ENCODE measurements at regions not wholly inside any gene's neighbourhood (a gene's known extent, or its start where the extent isn't known, plus 50 kb on each side); places are given as distances from the start of the nearest gene placed in this dataset.
"Not testable (repeated sequence)": the region's sequence is repeated elsewhere in the genome, so short reads cannot be mapped to it uniquely, and the experiment has no call there.

DNA sequence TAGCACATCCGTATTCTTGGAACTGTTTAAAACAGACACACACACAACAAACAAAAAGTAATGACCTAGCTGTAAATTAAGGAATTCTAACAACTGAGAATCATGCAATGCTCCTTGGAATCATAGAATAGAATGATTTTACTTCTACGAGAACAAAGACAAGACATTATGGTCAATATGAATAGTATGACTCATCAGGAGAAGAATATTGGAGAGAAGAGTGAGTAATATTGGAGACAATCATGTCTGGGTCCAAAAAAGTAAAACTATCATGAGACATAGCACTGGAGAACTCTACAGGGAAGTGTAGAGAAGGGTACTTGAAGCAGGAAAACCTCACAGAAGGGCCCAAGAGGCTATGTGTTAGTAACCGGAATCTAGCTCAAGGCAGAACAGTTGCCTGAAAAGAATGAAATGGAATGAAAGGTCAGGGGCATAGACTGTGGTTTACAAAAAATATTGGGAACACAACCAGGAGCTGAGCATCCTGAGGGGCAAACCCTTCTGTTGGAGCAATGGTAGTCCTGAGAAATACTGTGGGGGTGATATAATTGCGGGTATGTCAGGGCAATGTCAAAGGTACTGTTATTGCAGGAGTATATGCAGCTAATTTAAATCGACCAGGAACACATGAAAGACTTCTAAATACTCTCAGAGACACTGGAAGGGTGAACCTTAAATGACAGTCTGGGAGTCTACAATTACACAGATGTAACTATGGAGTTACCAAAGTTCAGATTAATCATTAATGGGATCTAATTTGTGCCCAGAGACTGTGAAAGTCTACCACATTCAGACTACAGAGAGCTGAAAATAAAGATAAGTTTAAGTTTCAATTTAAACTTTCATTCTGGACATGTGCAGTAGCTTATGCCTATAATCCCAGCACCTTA lies 201.2 kb downstream of the BCHE start:
- DNase-seq (ENCODE audit: low spot score) = no peak

GRCh38 chr3:165624761-165625160 lies 212.5 kb downstream of the BCHE start:
- DNase-seq (ENCODE audit: low spot score) = no peak

DNA sequence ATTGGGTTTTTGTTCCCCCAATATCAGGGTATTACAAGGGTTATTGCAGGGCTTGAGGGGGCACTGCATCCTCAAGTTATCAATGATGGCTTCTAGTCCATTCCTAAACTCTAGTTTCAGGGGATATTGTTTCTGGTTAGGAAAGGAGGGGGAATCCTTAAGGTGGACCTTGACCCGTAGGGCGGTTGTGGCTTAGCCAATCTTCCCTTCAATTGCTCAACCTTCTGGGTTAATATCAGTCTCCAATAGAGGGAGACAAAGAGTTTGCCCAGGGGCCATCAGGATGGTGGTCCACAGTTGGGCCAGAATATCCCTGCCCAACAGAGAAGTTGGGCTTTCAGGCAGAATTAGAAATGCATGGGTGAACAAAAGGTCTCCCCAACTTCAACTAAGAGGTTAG lies 214.9 kb downstream of the BCHE start:
- DNase-seq (ENCODE audit: low spot score) = no peak

DNA sequence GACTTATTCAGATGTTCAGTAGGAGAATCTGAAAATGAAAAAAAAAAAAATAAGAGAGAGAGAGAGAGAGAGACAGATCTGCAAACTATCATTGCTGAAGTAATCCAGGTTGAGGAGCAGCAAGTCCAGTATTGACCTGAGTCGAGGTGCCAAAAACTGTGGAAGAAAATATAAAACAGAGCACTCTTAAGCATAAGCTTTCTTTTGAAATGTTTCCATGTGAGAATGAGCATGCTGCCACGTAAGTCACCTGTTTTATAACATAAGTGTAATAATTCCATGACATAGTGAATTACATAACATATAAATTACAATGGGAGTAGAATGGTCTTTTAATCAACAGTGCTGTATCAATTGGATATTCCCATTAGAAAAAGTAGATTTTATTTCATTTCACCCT lies 218.2 kb downstream of the BCHE start:
- DNase-seq (ENCODE audit: low spot score) = no peak

- DNase-seq (ENCODE audit: low spot score) = no peak
Measured at GRCh38 chr3:165617134-165617533, 220.1 kb downstream of the BCHE start.

GRCh38 chr3:165614337-165614736 lies 222.9 kb downstream of the BCHE start:
- no peak for DNase-seq (ENCODE audit: low spot score)

GRCh38 chr3:165613014-165613413 lies 224.2 kb downstream of the BCHE start:
- no peak for DNase-seq (ENCODE audit: low spot score)

DNA sequence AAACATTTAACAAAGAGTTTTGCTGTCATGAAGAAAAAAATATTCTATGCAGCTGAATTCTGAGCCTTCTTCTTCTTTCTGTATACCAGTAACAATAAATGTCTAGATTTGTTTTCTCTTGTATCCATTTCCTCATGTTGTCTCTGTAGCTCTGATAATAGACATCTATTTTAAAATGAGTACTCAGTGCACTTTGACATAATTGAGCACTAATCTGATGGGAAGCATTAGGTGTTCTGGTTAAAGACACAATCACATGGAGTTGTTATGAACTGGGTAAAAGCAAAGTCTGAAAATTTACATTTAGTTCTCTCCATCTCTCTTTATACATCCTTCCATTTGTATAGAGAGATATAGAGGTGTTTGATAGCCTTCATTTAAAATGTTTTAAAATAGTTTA lies 230.0 kb downstream of the BCHE start:
- DNase-seq (ENCODE audit: low spot score) = no peak

- DNase-seq (ENCODE audit: low spot score) = no peak
Measured at GRCh38 chr3:165603196-165603595, 234.0 kb downstream of the BCHE start.

DNA sequence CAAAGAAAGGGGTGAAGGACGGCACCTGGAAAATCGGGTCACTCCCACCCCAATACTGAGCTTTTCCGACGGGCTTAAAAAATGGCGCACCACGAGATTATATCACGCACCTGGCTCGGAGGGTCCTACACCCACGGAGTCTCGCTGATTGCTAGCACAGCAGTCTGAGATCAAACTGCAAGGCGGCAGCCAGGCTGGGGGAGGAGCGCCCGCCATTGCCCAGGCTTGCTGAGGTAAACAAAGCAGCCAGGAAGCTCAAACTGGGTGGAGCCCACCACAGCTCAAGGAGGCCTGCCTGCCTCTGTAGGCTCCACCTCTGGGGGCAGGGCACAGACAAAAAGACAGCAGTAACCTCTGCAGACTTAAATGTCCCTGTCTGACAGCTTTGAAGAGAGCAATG lies 264.7 kb downstream of the BCHE start:
- DNase-seq (ENCODE audit: low spot score) = not testable (repeated sequence)

DNA sequence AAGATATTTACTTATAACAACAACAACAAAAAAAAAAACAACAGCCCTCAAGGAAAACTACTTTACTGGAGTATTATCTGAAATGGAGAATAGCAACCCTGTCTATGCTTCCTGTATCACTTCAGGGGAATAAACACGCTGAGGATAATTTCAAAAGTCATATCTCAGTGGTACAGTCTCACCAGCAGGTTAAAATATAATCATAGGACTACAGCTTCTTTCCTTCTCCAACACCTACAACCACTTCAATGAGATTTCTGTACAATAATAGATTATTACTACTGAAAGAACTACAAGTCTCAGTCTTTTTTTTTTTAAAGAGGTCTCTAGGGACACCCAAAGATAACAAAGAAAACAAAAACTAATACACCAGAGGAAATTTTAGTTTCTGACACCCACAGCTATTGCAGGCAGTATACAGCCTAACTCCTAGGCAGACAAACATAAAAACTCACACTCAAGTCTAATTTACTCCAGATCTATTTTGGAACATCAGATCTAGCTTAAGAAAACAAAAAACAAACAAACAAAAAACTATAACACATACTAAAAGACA lies 268.2 kb downstream of the BCHE start:
- DNase-seq (ENCODE audit: low spot score) = no peak

GRCh38 chr3:165555785-165556184 lies 281.4 kb downstream of the BCHE start:
- DNase-seq (ENCODE audit: low spot score) = no peak

DNA sequence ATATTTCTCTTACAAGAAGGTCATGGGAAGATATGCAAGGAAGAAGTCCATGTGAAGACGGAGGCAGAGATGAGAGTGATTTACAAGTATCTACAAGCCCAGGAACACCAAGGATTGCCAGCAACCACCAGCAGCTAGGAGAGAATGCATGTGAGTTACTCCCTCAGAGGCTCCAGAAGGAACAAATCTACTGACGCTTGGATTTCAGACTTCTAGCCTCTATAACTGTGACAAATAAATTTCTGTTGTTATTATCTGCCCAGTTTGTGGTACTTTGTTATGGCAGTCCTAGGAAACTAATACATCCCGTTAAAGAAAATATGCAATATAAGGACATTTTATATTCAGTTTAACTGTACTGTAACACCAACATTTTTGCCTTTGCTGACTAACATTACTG lies 283.9 kb downstream of the BCHE start:
- DNase-seq (ENCODE audit: low spot score) = no peak

- DNase-seq (ENCODE audit: low spot score) = no peak
Measured at GRCh38 chr3:165549665-165550064, 287.6 kb downstream of the BCHE start.

GRCh38 chr3:165549037-165549436 lies 288.2 kb downstream of the BCHE start:
- DNase-seq (ENCODE audit: low spot score) = no peak

- DNase-seq (ENCODE audit: low spot score) = no peak
Measured at GRCh38 chr3:165545059-165545458, 292.2 kb downstream of the BCHE start.

DNA sequence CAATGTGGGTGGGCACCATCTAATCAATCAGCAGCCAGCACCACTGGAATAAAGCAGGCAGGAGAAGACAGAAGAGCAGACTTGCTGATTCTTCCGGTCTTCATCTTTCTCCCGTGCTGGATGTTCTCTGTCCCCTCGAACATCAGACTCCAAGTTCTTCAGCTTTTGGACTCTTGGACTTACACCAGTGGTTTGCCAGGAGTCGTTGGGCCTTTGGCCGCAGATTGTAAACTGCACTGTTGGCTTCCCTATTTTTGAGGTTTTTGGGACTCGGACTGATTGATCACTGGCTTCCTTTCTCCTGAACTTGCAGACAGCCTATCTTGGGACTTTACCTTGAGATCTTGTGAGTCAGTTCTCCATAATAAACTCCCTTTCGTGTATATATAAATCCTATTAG lies 292.8 kb downstream of the BCHE start:
- DNase-seq (ENCODE audit: low spot score) = no peak

- DNase-seq (ENCODE audit: low spot score) = no peak
Measured at GRCh38 chr3:165538166-165538565, 299.1 kb downstream of the BCHE start.

DNA sequence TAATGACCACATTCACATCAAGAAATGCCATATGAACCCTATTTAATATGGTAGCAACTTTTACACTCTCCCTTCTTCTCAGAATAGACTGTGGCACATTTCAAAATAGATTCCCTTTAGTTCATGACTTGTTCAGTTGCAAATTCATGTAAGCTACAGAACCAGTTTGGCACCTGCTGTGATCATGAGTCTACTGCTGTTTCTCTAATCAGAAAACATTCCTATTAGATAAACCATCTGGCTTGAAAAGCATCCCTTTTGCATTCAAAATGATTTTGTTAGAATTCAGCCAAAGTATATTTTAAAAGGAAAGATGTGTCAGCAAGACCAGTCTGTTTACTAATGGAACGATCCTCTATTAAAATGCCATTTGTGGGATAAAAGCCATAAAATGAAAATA lies 304.4 kb downstream of the BCHE start:
- DNase-seq (ENCODE audit: low spot score) = no peak

DNA sequence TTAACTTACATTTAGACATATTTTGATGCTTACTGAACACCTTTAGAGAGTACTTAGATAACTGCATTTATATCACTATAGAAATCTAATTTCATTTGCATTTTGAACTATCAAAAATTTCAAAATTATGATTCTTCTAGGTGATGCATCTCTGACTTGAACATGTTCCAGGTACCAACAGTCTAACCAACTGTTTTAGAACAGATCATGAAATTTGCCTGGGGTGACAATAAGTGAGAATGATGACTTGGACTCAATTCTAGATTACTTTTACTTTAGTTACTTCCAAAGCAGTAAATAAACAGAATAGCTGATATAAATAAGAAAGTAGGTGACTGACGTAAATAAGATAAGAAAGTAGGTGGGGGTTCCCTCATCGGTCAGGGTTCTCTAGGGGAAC lies 307.8 kb downstream of the BCHE start:
- no peak for DNase-seq (ENCODE audit: low spot score)

DNA sequence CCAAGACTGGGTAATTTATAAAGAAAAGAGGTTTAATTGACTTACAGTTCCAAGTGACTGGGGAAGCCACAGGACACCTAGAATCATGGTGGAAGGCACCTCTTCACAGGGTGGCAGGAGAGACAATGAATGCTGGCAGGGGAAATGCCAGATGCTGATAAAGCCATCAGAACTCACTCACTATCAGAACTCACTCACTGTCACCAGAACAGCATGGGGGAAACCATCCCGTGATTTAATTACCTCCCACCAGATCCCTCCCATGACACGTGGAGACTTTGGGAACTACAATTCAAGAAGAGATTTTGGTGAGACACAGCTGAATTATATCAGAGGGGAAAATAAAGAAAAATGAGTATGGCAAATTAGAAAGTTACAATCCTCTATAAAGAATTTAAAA lies 310.9 kb downstream of the BCHE start:
- DNase-seq (ENCODE audit: low spot score) = no peak

DNA sequence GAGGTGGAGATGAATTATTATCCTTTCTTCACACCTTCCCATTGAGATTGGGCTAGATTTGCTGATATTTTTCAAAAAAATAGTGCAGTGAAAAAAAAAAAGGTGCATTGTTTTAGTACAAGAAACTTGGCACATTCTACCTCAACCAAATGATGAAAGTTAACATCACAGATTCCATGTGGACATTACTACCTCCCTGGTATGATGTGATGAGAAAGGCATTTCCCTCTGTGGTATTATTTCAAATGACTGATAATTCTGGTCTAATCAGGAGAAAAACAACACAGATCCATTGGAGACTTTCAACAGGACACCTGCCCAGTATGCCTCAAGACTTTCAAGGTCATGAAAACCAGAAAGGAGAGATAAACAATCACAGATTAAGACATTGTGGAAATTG lies 313.4 kb downstream of the BCHE start:
- DNase-seq (ENCODE audit: low spot score) = no peak

GRCh38 chr3:165522386-165522785 lies 314.8 kb downstream of the BCHE start:
- no peak for DNase-seq (ENCODE audit: low spot score)

Data from AG20443 (cell line).